SK-MEL-5 (cell line): ENCODE measurements at regions not wholly inside any gene's neighbourhood (a gene's known extent, or its start where the extent isn't known, plus 50 kb on each side); places are given as distances from the start of the nearest gene placed in this dataset.

Experiments used
- DNase-seq: peaks from one replicate; pipeline ENCODE4 v3.0.0-alpha.2; 2016; ENCODE audit warnings: low read depth, low spot score
- in situ Hi-C: cut with HindIII; loops from 2 replicates; pipeline ENCODE4 v1.10.0; 2016; ENCODE audit warnings: low sequenced_read_pairs, high pct_unique_total_duplicates, low pct_unique_long_range_greater_than_20kb

DNA sequence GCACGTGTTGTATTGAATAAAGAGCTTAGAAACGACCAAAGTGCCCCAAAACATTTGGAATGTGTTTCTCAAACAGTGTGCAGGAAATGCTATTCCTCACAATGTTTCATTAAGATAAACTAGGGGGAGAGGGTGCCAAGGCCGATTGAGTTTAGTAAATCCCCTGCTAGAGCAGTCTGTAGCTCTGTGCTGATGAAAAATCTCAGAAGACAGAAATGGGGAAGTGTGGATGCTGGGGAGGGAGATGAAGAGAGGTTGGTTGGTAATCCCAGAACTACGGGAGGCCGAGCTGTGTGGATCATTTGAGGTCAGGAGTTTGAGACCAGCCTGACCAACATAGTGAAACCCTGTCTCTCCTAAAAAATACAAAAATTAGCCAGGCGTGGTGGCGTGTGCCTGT lies 121.2 kb downstream of the FOXB1 start:
- no peak for DNase-seq
- in situ Hi-C loops, result no loop called here

DNA sequence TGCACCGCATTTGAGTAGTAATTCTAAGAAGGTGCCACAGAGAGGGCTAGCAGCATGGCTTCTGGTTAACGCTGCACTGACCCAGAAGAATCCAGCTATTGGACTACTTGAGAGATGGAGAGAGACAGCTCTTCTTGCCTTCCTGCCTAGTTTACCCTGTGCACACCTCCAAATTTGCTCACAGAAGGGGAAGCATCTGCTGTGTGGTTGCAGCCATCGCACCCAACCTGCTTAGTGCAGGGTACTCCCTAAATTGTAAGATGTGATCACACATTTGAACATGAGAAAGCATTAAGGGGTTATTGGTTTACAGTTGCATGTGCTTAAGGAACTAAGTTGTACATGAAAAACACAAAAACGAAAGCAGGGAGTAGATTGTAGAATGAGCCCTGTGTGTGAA lies 122.1 kb downstream of the FOXB1 start:
- in situ Hi-C loops, result no loop called here
- no peak for DNase-seq

DNA sequence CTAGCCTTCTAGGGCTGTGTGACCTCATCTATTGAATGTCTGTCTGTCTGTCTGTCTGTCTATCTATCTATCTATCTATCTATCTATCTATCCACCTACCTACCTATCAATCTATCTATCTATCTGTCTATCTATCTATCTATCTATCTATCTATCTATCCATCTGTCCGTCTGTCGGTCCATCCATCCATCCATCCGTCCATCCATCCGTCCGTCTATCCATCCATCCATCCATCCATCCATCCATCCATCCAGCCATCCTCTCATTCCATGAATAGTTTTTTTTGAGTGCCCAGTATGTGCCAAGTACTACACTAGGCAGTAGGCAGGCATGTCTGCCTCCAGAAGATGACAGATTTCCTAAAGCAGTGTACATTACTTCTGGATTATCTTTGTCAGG lies 122.5 kb downstream of the FOXB1 start:
- in situ Hi-C loops, result no loop called here

DNA sequence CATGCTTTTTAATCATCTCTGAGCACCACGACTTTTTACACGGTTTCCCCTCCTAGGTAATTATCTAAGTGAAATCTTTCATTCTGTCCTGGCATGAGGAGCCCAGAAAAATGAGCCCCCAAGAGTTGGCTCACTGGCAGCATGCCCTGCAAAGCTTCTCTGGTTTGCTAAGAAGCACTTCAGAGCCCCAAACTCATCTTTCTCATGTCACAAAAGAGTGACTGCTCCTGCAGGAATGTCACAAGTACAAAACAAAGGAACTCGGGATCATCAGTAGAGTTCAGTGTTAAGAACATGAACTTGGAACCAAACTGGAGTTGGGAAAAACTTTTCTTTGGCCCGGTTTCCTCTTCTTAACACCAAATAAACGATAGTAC lies 123.9 kb downstream of the FOXB1 start:
- peak; percentile 8 for DNase-seq
- in situ Hi-C loops, result no loop called here

More for the DNA sequence above, 122.5 kb downstream of the FOXB1 start:
- DNase-seq, result no peak

DNA sequence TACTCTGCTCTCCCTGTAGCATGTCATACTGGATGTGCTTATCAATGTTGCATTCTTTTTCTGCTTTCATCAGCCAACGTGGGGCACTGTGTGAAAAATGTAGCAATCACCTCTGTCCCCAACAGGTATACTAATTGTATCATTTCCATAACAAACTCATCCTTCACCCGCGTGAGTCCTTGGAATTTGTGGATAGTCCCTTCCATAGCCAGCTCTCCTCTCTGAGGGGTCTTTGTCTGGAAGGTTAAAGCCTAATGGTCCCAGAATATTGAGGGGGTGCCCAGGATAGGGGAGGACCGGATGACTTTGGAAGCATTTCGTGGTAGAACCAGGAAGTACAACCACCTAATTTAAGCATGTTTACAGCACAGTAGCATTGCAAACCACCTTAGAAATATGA lies 124.6 kb downstream of the FOXB1 start:
- DNase-seq, result no peak
- in situ Hi-C loops, result no loop called here

DNA sequence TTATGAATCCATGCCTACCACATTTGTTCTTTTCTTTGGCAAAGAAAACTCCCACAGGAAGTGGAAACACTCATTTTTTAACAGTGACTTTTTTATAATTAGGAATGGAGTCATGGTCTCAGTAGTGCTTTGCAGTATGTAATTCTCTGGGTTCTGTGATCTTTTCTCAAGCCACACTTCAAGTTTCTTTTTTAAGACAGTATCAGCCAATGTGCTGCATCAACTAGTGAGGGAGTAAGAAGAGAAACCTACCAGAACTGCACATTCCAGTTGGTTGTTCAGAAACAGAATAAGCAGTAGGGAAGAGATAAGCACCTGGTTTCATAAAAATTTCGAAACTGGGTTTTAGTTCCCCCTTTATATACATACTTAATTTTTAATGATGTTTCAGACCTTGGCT lies 126.3 kb downstream of the FOXB1 start:
- DNase-seq, result no peak
- in situ Hi-C loops, result no loop called here

DNA sequence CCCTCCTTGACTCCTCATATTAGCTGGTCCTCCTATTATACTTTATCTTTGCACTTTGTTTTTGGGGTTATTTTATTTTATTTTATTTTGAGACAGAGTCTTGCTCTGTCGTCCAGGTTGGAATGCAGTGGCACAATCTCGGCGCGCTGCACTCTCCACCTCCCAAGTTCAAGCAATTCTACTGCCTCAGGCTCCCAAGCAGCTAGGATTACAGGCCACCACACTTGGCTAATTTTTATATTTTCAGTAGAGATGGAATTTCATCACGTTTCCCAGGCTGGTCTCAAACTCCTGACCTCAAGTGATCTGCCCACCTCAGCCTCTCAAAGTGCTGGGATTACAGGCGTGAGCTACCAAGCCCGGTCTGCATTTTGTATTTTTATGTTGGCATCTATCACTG lies 126.7 kb downstream of the FOXB1 start:
- in situ Hi-C loops, result no loop called here
- no peak for DNase-seq

DNA sequence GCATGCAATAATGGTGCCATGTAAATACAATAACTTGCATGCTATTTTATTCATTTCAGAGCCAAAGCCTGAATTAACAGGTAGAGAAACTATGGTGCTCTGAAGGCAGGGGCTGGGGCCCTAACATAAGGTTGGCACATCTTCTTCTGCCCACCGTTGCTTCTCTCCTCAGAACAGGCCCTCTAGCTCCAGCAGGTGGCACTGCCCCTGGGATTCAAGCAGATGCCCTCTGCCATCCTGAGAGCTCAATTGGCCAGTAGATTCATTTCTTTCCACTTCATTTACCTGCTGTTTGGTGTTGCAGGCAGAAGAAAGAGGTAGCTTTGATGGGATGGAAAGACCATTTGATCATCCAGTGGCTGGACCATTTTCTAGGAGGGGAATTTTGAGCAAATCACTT lies 130.5 kb downstream of the FOXB1 start:
- in situ Hi-C loops, result no loop called here
- DNase-seq, result peak; percentile 50

DNA sequence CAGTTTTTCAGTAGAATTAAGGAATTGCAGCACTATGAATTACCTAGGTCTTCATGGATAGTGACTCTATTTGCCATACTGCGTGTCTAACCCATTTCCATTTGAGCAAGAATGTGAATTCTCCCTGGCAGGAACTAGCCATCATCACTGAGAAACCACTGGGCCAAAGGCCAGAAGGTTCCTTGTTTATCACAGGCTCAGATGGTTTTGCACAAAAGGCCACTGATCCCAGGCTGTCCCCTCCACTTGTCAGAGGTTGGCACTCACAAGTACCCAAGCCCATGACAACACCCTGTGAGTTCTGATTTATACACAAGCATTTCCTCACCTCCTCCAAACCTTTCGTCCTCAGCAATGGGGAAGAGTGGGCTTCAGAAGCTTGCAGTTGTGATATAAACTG lies 131.8 kb downstream of the FOXB1 start:
- in situ Hi-C loops, result no loop called here
- DNase-seq, result no peak

DNA sequence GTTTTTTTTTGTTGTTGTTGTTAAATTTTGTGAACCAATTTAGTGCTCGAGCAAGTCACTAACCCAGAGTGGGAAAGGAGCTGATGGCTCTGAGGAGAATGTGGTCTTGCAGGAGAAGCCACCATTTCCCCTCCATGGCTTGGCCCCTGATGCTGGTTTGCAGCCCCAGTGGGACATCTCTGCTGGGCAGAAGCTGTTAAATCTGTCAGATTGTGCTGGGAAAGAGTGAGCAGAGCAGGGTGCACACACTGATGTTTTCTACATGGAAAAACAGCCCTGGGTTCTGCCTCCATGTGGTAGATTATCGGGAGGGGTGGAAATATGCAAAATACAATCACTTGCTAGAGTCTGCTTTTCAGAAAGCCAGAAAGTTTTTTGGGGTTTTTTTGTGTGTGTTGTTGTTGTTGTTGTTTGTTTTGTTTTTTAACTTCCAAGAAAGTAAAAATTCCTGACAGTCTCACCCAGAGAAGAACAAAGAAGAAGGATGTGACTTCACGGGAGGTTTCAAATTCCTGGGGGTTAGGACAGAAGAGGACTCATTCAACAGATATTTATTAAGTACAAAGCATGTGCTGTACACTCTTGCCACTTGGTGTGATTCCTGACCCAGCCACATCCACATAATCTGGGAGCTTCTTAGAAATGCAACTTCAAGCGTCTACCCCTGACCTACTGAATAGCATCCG lies 133.7 kb downstream of the FOXB1 start:
- DNase-seq, result peak; percentile 50
- in situ Hi-C loops, result no loop called here

DNA sequence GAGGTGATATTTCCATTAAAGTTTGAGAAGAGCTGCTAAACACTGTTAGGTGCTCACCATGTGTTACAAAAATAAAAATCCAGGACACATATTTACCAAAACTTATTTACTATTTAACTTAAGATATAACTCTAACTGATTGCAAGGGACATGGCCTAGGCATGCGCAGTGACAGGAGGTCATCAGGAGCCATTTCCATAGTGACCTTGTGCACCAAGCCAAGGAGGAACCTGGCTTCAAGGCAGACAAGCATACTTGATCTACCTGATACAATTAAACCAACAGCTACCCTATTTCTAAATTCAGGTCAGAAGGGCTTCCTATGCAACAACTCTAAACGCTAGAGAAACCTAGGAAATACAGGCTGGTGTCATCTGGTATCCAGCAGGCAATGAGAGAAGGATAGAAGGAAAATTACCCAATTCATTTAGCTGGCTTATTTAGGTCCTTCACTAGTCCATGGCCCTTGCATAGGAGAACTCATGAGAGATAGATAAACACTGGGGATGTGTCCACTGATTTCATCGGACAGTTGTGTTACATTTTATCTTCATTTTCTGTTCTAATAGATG lies 134.4 kb downstream of the FOXB1 start:
- in situ Hi-C loops, result no loop called here
- DNase-seq, result no peak

DNA sequence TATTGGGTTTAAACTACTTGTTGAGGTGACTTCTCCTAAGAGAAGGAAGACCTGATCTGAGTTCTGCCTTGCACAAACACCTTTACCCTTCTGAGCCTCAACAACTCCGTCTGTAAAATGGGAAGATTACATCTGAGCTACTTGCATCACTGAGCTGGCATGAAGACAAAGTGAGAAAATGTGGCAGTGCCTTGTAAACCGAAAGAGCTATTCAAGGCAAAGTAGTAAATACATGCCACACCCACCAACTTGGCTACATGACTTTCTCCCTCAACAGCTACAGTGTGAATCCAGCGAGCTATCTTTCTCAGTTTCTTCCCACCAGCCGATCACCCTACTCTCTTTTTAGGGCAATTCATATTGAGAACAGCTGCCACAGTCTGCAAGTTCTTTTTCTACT lies 148.3 kb downstream of the FOXB1 start:
- no peak for DNase-seq
- in situ Hi-C loops, result no loop called here

DNA sequence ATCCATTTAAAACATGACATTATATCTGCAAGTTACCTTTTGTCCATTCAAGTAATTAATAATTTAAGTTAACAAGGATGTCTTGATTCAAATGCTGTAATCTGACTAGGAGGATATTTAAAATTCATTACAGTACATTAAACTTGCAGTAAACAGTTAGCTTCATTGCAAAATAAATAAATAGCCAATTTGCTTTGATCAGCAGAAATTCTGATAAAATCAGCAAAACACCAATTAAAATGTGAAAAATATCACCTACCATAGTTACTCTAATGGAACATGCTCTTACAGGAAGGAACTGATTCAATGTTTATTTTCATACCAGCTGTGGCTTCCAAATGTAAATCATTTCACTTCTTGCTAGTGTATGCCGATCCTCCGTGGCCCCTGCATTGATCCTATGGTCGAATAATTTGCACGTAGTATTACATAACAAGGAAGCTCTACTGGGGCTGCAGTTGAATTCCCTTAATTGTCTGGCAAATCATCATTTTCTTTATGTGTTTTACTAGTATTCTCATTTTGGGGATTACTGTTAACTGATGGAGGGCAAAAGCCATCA lies 150.7 kb downstream of the FOXB1 start:
- no peak for DNase-seq
- in situ Hi-C loops, result no loop called here

DNA sequence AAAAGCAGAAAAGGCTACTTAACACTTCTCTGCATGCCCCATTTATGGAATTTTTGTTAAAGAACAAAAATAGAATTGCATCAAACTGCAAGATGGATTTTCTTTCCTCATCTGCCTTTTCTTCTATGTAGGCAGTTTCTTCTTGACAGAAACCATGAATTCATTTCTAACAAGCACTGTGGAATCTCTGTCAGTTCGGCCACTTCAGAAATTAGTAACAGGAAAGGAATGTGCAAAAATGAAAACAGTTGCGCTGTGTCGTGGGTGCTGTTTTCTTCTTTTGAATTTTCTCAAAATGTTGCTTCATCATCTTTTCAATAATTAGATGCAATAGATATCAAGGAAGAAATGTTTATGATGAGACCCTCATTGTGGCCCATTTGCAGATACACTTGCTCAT lies 151.6 kb downstream of the FOXB1 start:
- DNase-seq, result no peak
- in situ Hi-C loops, result no loop called here

DNA sequence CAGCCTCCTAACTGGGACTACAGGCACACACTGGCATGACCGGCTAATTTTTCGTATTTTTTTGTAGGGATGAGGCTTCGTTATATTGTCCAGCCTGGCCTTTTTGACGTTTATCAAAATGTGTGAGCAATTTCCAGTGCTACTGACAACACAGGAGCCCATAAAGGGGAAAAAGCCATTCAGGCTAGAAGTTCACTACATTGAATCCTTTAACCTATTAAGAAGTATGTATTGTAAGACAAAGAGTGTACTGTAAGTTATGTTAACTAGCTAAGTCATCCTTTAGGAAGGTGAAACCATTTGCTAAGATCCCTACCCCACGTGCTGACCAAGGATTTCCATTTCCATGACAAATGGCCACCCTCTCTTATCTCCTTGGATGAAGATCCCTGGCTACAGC lies 156.8 kb downstream of the FOXB1 start:
- DNase-seq, result no peak
- in situ Hi-C loops, result no loop called here

DNA sequence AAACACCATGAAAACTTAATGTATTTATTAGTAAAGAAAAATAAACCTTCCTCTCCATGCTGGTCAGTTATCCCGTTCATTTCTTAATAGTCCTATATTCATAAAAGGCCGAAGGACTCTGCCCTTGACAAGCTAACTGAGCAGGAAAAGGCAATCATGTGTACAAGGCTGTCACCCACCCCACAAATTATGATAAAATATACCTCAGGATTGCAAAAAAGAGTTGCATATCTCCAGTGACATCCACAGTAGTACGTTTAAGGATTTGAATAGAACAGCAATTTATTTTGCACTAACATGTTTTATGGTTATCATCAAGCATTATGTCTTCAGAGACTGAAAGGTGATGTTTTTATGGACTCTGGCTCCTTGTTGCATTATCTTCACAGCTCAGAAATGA lies 157.6 kb downstream of the FOXB1 start:
- DNase-seq, result no peak
- in situ Hi-C loops, result no loop called here

DNA sequence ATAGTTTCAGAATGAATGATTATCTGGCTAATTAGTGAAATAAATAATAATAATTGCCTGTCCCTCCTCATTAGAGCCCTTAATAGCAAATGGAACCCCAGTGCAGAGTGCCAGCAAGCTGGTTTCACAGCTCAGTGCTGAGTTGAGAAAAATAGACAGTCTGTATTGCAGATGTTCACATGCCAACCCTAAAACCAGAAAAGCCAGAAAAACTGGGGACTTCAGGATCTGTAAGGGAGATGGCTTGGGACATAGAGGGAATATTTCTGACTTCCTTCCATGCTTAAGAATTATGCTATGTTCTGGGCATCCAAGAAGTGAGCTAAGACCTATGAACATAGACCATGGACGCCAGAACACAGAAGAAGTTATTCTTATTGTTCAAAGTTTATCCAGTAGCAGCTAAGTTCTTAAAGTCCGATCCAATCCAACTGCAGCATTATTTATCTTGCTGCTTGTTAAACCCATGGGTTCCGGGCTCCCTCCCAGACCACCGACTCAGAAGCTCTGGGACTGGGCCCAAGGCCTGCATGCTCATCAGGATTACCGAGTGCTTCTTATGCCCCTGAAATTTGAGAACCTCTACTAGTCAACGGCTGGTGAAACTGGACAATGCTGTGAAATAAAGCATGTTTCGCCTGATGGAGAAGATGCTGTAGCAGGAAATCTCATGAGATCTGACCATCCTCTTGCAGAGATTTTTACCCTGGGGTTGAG lies 158.3 kb downstream of the FOXB1 start:
- in situ Hi-C loops, result no loop called here

DNA sequence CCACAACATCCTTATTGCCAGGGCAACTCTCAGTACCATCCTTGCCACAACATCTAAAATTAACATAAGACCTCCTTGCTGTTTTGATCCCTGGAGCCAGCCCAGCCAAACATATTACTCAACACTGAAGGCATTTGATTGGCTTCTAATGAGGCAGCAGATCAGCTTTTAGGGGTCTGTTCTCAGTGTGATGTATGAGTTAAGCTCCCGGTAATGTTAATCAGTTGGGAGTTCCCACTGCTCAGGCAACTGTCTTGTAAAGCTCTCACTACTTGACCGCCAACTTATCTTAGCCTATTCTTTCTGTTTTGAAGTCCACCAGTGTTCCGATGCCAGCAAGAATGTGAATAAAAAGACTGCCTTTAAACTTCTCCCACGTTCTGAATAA lies 158.9 kb downstream of the FOXB1 start:
- in situ Hi-C loops, result no loop called here
- no peak for DNase-seq

More for the DNA sequence above, 158.3 kb downstream of the FOXB1 start:
- DNase-seq, result no peak

DNA sequence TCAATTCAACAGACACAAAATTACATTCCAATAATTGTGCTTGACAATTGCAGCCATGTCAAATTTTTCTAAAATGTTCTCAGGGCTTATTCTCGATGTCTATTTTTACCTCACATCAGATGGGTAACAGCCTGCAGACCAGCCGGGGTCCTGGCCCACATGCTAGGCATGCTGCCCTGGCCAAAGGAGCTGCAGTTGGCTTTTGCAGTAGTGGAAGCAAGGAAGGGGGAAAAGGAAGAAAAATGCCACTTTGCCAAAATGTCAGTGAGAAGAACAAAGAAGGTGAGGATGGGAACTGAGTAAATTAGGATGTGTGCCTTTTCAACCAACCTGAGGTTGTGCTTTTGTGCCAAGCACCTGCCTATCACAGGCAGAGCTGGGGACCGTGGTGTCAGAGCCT lies 161.0 kb downstream of the FOXB1 start:
- in situ Hi-C loops, result no loop called here
- DNase-seq, result no peak
